ENCODE measurements at regions not wholly inside any gene's neighbourhood (a gene's known extent, or its start where the extent isn't known, plus 50 kb on each side); places are given as distances from the start of the nearest gene placed in this dataset.

- H3K36me3 ChIP-seq (ENCODE audit: insufficient read depth, low read length), result no peaks in the 10 kb centered on the region
- H3K27me3 ChIP-seq (ENCODE audit: insufficient read depth, low read length), result no peaks in the 10 kb centered on the region
- H3K79me2 ChIP-seq (ENCODE audit: insufficient read depth, low read length), result no peaks in the 10 kb centered on the region
- H2AFZ ChIP-seq (ENCODE audit: low read length), result no peak overlapping the region
- H3K9me3 ChIP-seq (ENCODE audit: low read length), result no peaks in the 10 kb centered on the region
- no peak overlapping the region for H3K4me2 ChIP-seq (ENCODE audit: low read length)
- H3K4me3 ChIP-seq (ENCODE audit: low read depth, low read length, poor library complexity, severe bottlenecking), result no peak overlapping the region
- H3F3A ChIP-seq (ENCODE audit: insufficient read depth, low read length), result no peaks in the 10 kb centered on the region
- no peaks in the 10 kb centered on the region for H3K4me1 ChIP-seq (ENCODE audit: insufficient read depth, low read length, severe bottlenecking)
- TF ChIP-seq EZH2 (IDR thresholded peaks at IDR 0.05; ENCODE audit: borderline replicate concordance, low read length) (no peak), CTCF (IDR thresholded peaks at IDR 0.05; ENCODE audit: low read length) (no peak)
- no peak overlapping the region for H3K27ac ChIP-seq (ENCODE audit: low read depth, low read length, poor library complexity, severe bottlenecking)
- no peaks in the 10 kb centered on the region for H3K9me2 ChIP-seq (ENCODE audit: low read depth, low read length)
- H3K9ac ChIP-seq (ENCODE audit: low read length), result no peak overlapping the region
- H4K20me1 ChIP-seq (ENCODE audit: insufficient read depth, low read length), result no peaks in the 10 kb centered on the region
Observed at GRCh38 chr2:175662335-175662734, 339.7 kb downstream of the LNPK start.

GRCh38 chr2:175648577-175649063 is 353.4 kb downstream of the LNPK start:
- Histone ChIP-seq H3K79me2 (ENCODE audit: insufficient read depth, low read length) (no peaks in the 10 kb centered on the region), H3K27me3 (ENCODE audit: insufficient read depth, low read length) (no peaks in the 10 kb centered on the region), H3K4me2 (ENCODE audit: low read length) (no peak overlapping the region), H3K36me3 (ENCODE audit: insufficient read depth, low read length) (no peaks in the 10 kb centered on the region), H3K9me2 (ENCODE audit: low read depth, low read length) (no peaks in the 10 kb centered on the region), H3K9me3 (ENCODE audit: low read length) (no peaks in the 10 kb centered on the region), H3F3A (ENCODE audit: insufficient read depth, low read length) (no peaks in the 10 kb centered on the region), H3K4me1 (ENCODE audit: insufficient read depth, low read length, severe bottlenecking) (no peaks in the 10 kb centered on the region), H4K20me1 (ENCODE audit: insufficient read depth, low read length) (no peaks in the 10 kb centered on the region), H3K9ac (ENCODE audit: low read length) (no peak overlapping the region), H3K4me3 (ENCODE audit: low read depth, low read length, poor library complexity, severe bottlenecking) (no peak overlapping the region), H3K27ac (ENCODE audit: low read depth, low read length, poor library complexity, severe bottlenecking) (no peak overlapping the region), H2AFZ (ENCODE audit: low read length) (no peak overlapping the region)
- TF ChIP-seq CTCF (IDR thresholded peaks at IDR 0.05; ENCODE audit: low read length) (no peak), EZH2 (IDR thresholded peaks at IDR 0.05; ENCODE audit: borderline replicate concordance, low read length) (no peak)

- Histone ChIP-seq H3K4me3 (ENCODE audit: low read depth, low read length, poor library complexity, severe bottlenecking) (no peak overlapping the region), H3K79me2 (ENCODE audit: insufficient read depth, low read length) (no peaks in the 10 kb centered on the region), H3K9me2 (ENCODE audit: low read depth, low read length) (no peaks in the 10 kb centered on the region), H4K20me1 (ENCODE audit: insufficient read depth, low read length) (no peaks in the 10 kb centered on the region), H3K4me1 (ENCODE audit: insufficient read depth, low read length, severe bottlenecking) (no peaks in the 10 kb centered on the region), H2AFZ (ENCODE audit: low read length) (no peak overlapping the region), H3F3A (ENCODE audit: insufficient read depth, low read length) (no peaks in the 10 kb centered on the region), H3K36me3 (ENCODE audit: insufficient read depth, low read length) (no peaks in the 10 kb centered on the region), H3K9me3 (ENCODE audit: low read length) (no peaks in the 10 kb centered on the region), H3K27me3 (ENCODE audit: insufficient read depth, low read length) (no peaks in the 10 kb centered on the region), H3K27ac (ENCODE audit: low read depth, low read length, poor library complexity, severe bottlenecking) (no peak overlapping the region), H3K9ac (ENCODE audit: low read length) (no peak overlapping the region), H3K4me2 (ENCODE audit: low read length) (no peak overlapping the region)
- TF ChIP-seq CTCF (IDR thresholded peaks at IDR 0.05; ENCODE audit: low read length) (no peak), EZH2 (IDR thresholded peaks at IDR 0.05; ENCODE audit: borderline replicate concordance, low read length) (no peak)
Observed at GRCh38 chr2:175647058-175647457, 355.0 kb downstream of the LNPK start.
